Adipocyte (in vitro differentiated cells): ENCODE measurements at regions not wholly inside any gene's neighbourhood (a gene's known extent, or its start where the extent isn't known, plus 50 kb on each side); places are given as distances from the start of the nearest gene placed in this dataset.
"Not testable (repeated sequence)": the region's sequence is repeated elsewhere in the genome, so short reads cannot be mapped to it uniquely, and the experiment has no call there.

Experiments used
- DNase-seq: peaks from one replicate; pipeline ENCODE4 v3.0.0-alpha.2; 2015; ENCODE audit warnings: low read depth
- H3K27me3 ChIP-seq: replicated peaks from 2 replicates; pipeline ENCODE4 v1.7.0; 2013; ENCODE audit warnings: mild to moderate bottlenecking, low read length, moderate library complexity; ENCODE audit not compliant: control insufficient read depth, insufficient read depth
- H3K36me3 ChIP-seq: 2 replicates; pipeline ENCODE4 v1.7.0; 2013; ENCODE audit warnings: low read length, mild to moderate bottlenecking, moderate library complexity; ENCODE audit not compliant: control insufficient read depth, insufficient read depth, severe bottlenecking
- H3K4me1 ChIP-seq: 2 replicates; pipeline ENCODE4 v1.7.0; 2013; ENCODE audit warnings: mild to moderate bottlenecking, low read length, moderate library complexity; ENCODE audit not compliant: control insufficient read depth, insufficient read depth
- H3K4me3 ChIP-seq: 2 replicates; pipeline ENCODE4 v1.7.0; 2013; ENCODE audit warnings: mild to moderate bottlenecking, low read length, moderate library complexity
- H3K9ac ChIP-seq: 2 replicates; pipeline ENCODE4 v1.7.0; 2013; ENCODE audit warnings: mild to moderate bottlenecking, low read length, moderate library complexity
- H3K9me3 ChIP-seq: 2 replicates; pipeline ENCODE4 v1.7.0; 2013; ENCODE audit warnings: mild to moderate bottlenecking, low read length, moderate library complexity; ENCODE audit not compliant: control insufficient read depth

- H3K27me3 ChIP-seq, H3K9me3 ChIP-seq, DNase-seq, H3K4me1 ChIP-seq, H3K36me3 ChIP-seq, H3K9ac ChIP-seq, H3K4me3 ChIP-seq: not testable (repeated sequence)
Measured at GRCh38 chr2:426696-427095, 138.8 kb upstream of the ALKAL2 start.

- Histone ChIP-seq H3K36me3 (no peaks in the 10 kb centered on the region), H3K4me1 (no peaks in the 10 kb centered on the region), H3K27me3 (no peaks in the 10 kb centered on the region), H3K9ac (no peak overlapping the region), H3K4me3 (no peak overlapping the region), H3K9me3 (no peaks in the 10 kb centered on the region)
- no peak for DNase-seq
Measured at GRCh38 chr2:425947-426346, 138.1 kb upstream of the ALKAL2 start.

- DNase-seq, result no peak
- H3K36me3 ChIP-seq, result no peaks in the 10 kb centered on the region
- no peaks in the 10 kb centered on the region for H3K4me1 ChIP-seq
- H3K27me3 ChIP-seq, result no peaks in the 10 kb centered on the region
- H3K9me3 ChIP-seq, result no peaks in the 10 kb centered on the region
- no peak overlapping the region for H3K9ac ChIP-seq
- no peak overlapping the region for H3K4me3 ChIP-seq
Measured at GRCh38 chr2:425243-425642, 137.4 kb upstream of the ALKAL2 start.

- no peak for DNase-seq
Measured at GRCh38 chr2:424306-425171, 136.6 kb upstream of the ALKAL2 start.

GRCh38 chr2:423479-423878, 135.6 kb upstream of the ALKAL2 start:
- DNase-seq, result no peak
- H3K9me3 ChIP-seq, result no peaks in the 10 kb centered on the region
- no peaks in the 10 kb centered on the region for H3K4me1 ChIP-seq
- H3K4me3 ChIP-seq, result no peak overlapping the region
- no peaks in the 10 kb centered on the region for H3K27me3 ChIP-seq
- no peak overlapping the region for H3K9ac ChIP-seq
- no peaks in the 10 kb centered on the region for H3K36me3 ChIP-seq

More at GRCh38 chr2:424306-425171, 136.6 kb upstream of the ALKAL2 start:
- Histone ChIP-seq H3K9ac (no peak overlapping the region), H3K4me3 (no peak overlapping the region), H3K36me3 (no peaks in the 10 kb centered on the region), H3K27me3 (no peaks in the 10 kb centered on the region), H3K4me1 (no peaks in the 10 kb centered on the region), H3K9me3 (no peaks in the 10 kb centered on the region)

GRCh38 chr2:422676-423435, 135.0 kb upstream of the ALKAL2 start:
- no peaks in the 10 kb centered on the region for H3K27me3 ChIP-seq
- no peak for DNase-seq
- H3K9me3 ChIP-seq, result no peaks in the 10 kb centered on the region
- H3K9ac ChIP-seq, result no peak overlapping the region
- no peaks in the 10 kb centered on the region for H3K36me3 ChIP-seq
- no peaks in the 10 kb centered on the region for H3K4me1 ChIP-seq
- H3K4me3 ChIP-seq, result no peak overlapping the region

GRCh38 chr2:421406-421805, 133.5 kb upstream of the ALKAL2 start:
- H3K9me3 ChIP-seq, result no peaks in the 10 kb centered on the region
- no peaks in the 10 kb centered on the region for H3K27me3 ChIP-seq
- DNase-seq, result no peak
- H3K4me1 ChIP-seq, result no peaks in the 10 kb centered on the region
- no peak overlapping the region for H3K9ac ChIP-seq
- no peaks in the 10 kb centered on the region for H3K36me3 ChIP-seq
- H3K4me3 ChIP-seq, result no peak overlapping the region

- no peak for DNase-seq
- Histone ChIP-seq H3K9me3 (no peaks in the 10 kb centered on the region), H3K27me3 (no peaks in the 10 kb centered on the region), H3K36me3 (no peaks in the 10 kb centered on the region), H3K4me1 (no peaks in the 10 kb centered on the region), H3K4me3 (no peak overlapping the region), H3K9ac (no peak overlapping the region)
Measured at GRCh38 chr2:419687-420317, 131.9 kb upstream of the ALKAL2 start.

- DNase-seq, result no peak
- no peak overlapping the region for H3K9ac ChIP-seq
Measured at GRCh38 chr2:417662-418061, 129.8 kb upstream of the ALKAL2 start.

GRCh38 chr2:417006-417405, 129.1 kb upstream of the ALKAL2 start:
- DNase-seq, result no peak
- Histone ChIP-seq H3K9ac (no peak overlapping the region), H3K27me3 (no peaks in the 10 kb centered on the region), H3K36me3 (no peaks in the 10 kb centered on the region), H3K9me3 (peaks cover 9% of the 10 kb centered on the region), H3K4me3 (no peak overlapping the region), H3K4me1 (no peaks in the 10 kb centered on the region)

More at GRCh38 chr2:417662-418061, 129.8 kb upstream of the ALKAL2 start:
- no peaks in the 10 kb centered on the region for H3K4me1 ChIP-seq
- peaks cover 8% of the 10 kb centered on the region for H3K9me3 ChIP-seq
- H3K4me3 ChIP-seq, result no peak overlapping the region
- no peaks in the 10 kb centered on the region for H3K36me3 ChIP-seq
- no peaks in the 10 kb centered on the region for H3K27me3 ChIP-seq

GRCh38 chr2:415986-416610, 128.2 kb upstream of the ALKAL2 start:
- no peak for DNase-seq
- no peaks in the 10 kb centered on the region for H3K36me3 ChIP-seq
- peaks cover 9% of the 10 kb centered on the region for H3K9me3 ChIP-seq
- no peak overlapping the region for H3K4me3 ChIP-seq
- no peaks in the 10 kb centered on the region for H3K27me3 ChIP-seq
- H3K9ac ChIP-seq, result no peak overlapping the region
- H3K4me1 ChIP-seq, result no peaks in the 10 kb centered on the region
